Stomach (tissue), 8 donors: ENCODE measurements at regions not wholly inside any gene's neighbourhood (a gene's known extent, or its start where the extent isn't known, plus 50 kb on each side); places are given as distances from the start of the nearest gene placed in this dataset.

Experiments used
- DNase-seq, 2 donors: peaks; one replicate each; pipeline versions ENCODE4 v3.0.0 to v3.0.0-alpha.2; 2013 to 2019
- H3K27ac ChIP-seq, 5 donors: fragments of 200-600 bp in 4 of 5; sonication (generic) in 4 of 5; one replicate each; pipeline ENCODE4 v1.5.1; 2013 to 2019; ENCODE audit warnings: mild to moderate bottlenecking in 1 of 5, moderate library complexity in 1 of 5
- H3K27me3 ChIP-seq, 3 donors: fragments of 200-600 bp; sonication (generic); one replicate each; pipeline ENCODE4 v1.5.1; 2017 to 2019; ENCODE audit warnings: mixed run types in 1 of 3
- H3K36me3 ChIP-seq, 4 donors: fragments of 200-600 bp; sonication (generic); 1 replicate in 3 of 4; 2 replicates in 1 of 4; pipeline ENCODE4 v1.5.1; 2016 to 2019
- H3K4me1 ChIP-seq, 4 donors: fragments of 200-600 bp; sonication (generic); one replicate each; pipeline ENCODE4 v1.5.1; 2016 to 2019
- H3K4me3 ChIP-seq, 4 donors: fragments of 200-600 bp; sonication (generic) in 3 of 4; one replicate each; pipeline ENCODE4 v1.5.1; 2016 to 2019; ENCODE audit warnings: mild to moderate bottlenecking in 1 of 4
- H3K9me3 ChIP-seq, 4 donors: fragments of 200-600 bp; sonication (generic); one replicate each; pipeline ENCODE4 v1.5.1; 2016 to 2019
- CTCF ChIP-seq, 7 experiments: fragments of 450-650 bp in 4 of 7; fragments of 200-600 bp in 3 of 7; sonication (generic) in 3 of 7; IDR thresholded peaks; one replicate each; pipeline ENCODE4 v1.5.1; 2016 to 2019; ENCODE audit warnings: antibody characterized with exemption in 7 of 7, control low read depth in 2 of 7, mild to moderate bottlenecking in 1 of 7
- EP300 ChIP-seq: sonication (generic); formaldehyde crosslinking; IDR thresholded peaks from one replicate; pipeline ENCODE4 v1.6.1; 2017; ENCODE audit warnings: antibody characterized with exemption
- POLR2A ChIP-seq, 4 donors: fragments of 450-650 bp; IDR thresholded peaks; one replicate each; pipeline ENCODE4 v1.6.1; 2016; ENCODE audit warnings: antibody characterized with exemption in 4 of 4, control low read depth in 2 of 4, mild to moderate bottlenecking in 1 of 4, moderate library complexity in 1 of 4
- POLR2AphosphoS5 ChIP-seq, 3 donors: sonication (generic); formaldehyde crosslinking; IDR thresholded peaks; one replicate each; pipeline ENCODE4 v1.6.1; 2016; ENCODE audit warnings: antibody characterized with exemption in 3 of 3
- whole genome bisulfite sequencing, 5 donors: extraction: QIAGEN DNeasy Blood & Tissue Kit in 3 of 5; methylation state at CpG; one replicate each; pipeline versions ENCODE4 v1.1.5 to v1.1.7; 2013 to 2018; 5-methylcytosine and 5-hydroxymethylcytosine counted together
- intact Hi-C: fragments of 100-400 bp; cut with DNase I; formaldehyde crosslinking; loops from one replicate; pipeline ENCODE4 v1.15.1; 2023; ENCODE audit warnings: low total_unique reads
- donor health status: healthy with polysubstance abuse.
- donor health status: Bipolar disorder and iron deficiency.
- donor health status: healthy.

GRCh38 chr21:15986277-15986676 is 256.5 kb downstream of the USP25 start:
- no peak overlapping the region for H3K4me3 ChIP-seq
- intact Hi-C loops: no loop called here
- no peaks in the 10 kb centered on the region for H3K4me1 ChIP-seq
- H3K36me3 ChIP-seq: no peaks in the 10 kb centered on the region
- H3K27me3 ChIP-seq: no peaks in the 10 kb centered on the region
- no peak for TF ChIP-seq POLR2A (IDR thresholded peaks at IDR 0.05)
- peak in 1 of 2 donors; percentile 52 for DNase-seq
- no peaks in the 10 kb centered on the region for H3K9me3 ChIP-seq
- no peak overlapping the region for H3K27ac ChIP-seq
- WGBS, 5 donors: 8 to 32% (median 24%) methylated on average over 1 of the region's 1 CpG

- TF ChIP-seq POLR2AphosphoS5 (IDR thresholded peaks at IDR 0.05): no peak
- TF ChIP-seq EP300: no peak
- TF ChIP-seq CTCF (IDR thresholded peaks at IDR 0.05): no peak
- TF ChIP-seq POLR2A (IDR thresholded peaks at IDR 0.05): no peak
- H3K4me1 ChIP-seq: no peaks in the 10 kb centered on the region
- no peak overlapping the region for H3K4me3 ChIP-seq
- H3K27ac ChIP-seq: no peak overlapping the region
- H3K27me3 ChIP-seq: no peaks in the 10 kb centered on the region
- intact Hi-C loops: no loop called here
- WGBS, 5 donors: 19 to 50% (median 38%) methylated on average over 1 of the region's 1 CpG
- DNase-seq: no peak
- no peaks in the 10 kb centered on the region for H3K36me3 ChIP-seq
- no peaks in the 10 kb centered on the region for H3K9me3 ChIP-seq
Measured at GRCh38 chr21:15992171-15992570, 262.4 kb downstream of the USP25 start.

GRCh38 chr21:15993951-15994350 is 264.2 kb downstream of the USP25 start:
- Histone ChIP-seq H3K4me1 (no peaks in the 10 kb centered on the region), H3K27ac (no peak overlapping the region), H3K36me3 (no peaks in the 10 kb centered on the region), H3K4me3 (no peak overlapping the region), H3K27me3 (no peaks in the 10 kb centered on the region), H3K9me3 (no peaks in the 10 kb centered on the region)
- intact Hi-C loops: no loop called here
- WGBS, 5 donors: 90 to 98% (median 97%) methylated on average over 2 of the region's 2 CpGs
- no peak for TF ChIP-seq POLR2AphosphoS5 (IDR thresholded peaks at IDR 0.05)
- no peak for TF ChIP-seq POLR2A (IDR thresholded peaks at IDR 0.05)
- no peak for TF ChIP-seq CTCF (IDR thresholded peaks at IDR 0.05)
- no peak for TF ChIP-seq EP300
- no peak for DNase-seq

- 42 to 75% (median 63%) methylated on average over 4 of the region's 4 CpGs for WGBS, 5 donors
- H3K27ac ChIP-seq: no peak overlapping the region
- no peaks in the 10 kb centered on the region for H3K9me3 ChIP-seq
- no peaks in the 10 kb centered on the region for H3K27me3 ChIP-seq
- intact Hi-C loops: no loop called here
- no peak for DNase-seq
- TF ChIP-seq EP300 (no peak), POLR2A (IDR thresholded peaks at IDR 0.05) (no peak), POLR2AphosphoS5 (IDR thresholded peaks at IDR 0.05) (no peak)
- no peaks in the 10 kb centered on the region for H3K36me3 ChIP-seq
- H3K4me1 ChIP-seq: no peaks in the 10 kb centered on the region
- no peak overlapping the region for H3K4me3 ChIP-seq
Measured at GRCh38 chr21:15999741-16000140, 270.0 kb downstream of the USP25 start.

GRCh38 chr21:16002874-16003466 is 273.2 kb downstream of the USP25 start:
- H3K27ac ChIP-seq: no peak overlapping the region
- DNase-seq: peak in 1 of 2 donors; percentile 55
- H3K36me3 ChIP-seq: no peaks in the 10 kb centered on the region
- H3K27me3 ChIP-seq: no peaks in the 10 kb centered on the region
- no peak for TF ChIP-seq EP300
- no peak for TF ChIP-seq POLR2AphosphoS5 (IDR thresholded peaks at IDR 0.05)
- no peak for TF ChIP-seq CTCF (IDR thresholded peaks at IDR 0.05)
- no peak for TF ChIP-seq POLR2A (IDR thresholded peaks at IDR 0.05)
- H3K9me3 ChIP-seq: no peaks in the 10 kb centered on the region
- no peaks in the 10 kb centered on the region for H3K4me1 ChIP-seq
- no peak overlapping the region for H3K4me3 ChIP-seq
- intact Hi-C loops: no loop called here
